Sigmoid colon (tissue), 4 donors: ENCODE measurements at regions not wholly inside any gene's neighbourhood (a gene's known extent, or its start where the extent isn't known, plus 50 kb on each side); places are given as distances from the start of the nearest gene placed in this dataset.

ENCODE experiments used
- POLR2A ChIP-seq, 2 donors: fragments of 450-650 bp; IDR thresholded peaks; one replicate each; pipeline ENCODE4 v1.6.1; 2016; ENCODE audit warnings: antibody characterized with exemption in 2 of 2, mild to moderate bottlenecking in 2 of 2, moderate library complexity in 2 of 2
- POLR2AphosphoS5 ChIP-seq, 4 donors: sonication (generic); formaldehyde crosslinking; IDR thresholded peaks; one replicate each; pipeline ENCODE4 v1.6.1; 2017; ENCODE audit warnings: antibody characterized with exemption in 4 of 4
- TF ChIP-seq, protein P1 (sequence below), 4 experiments: fragments of 450-650 bp in 3 of 4; fragments of 200-600 bp in 1 of 4; IDR thresholded peaks; one replicate each; pipeline ENCODE4 v1.5.1; 2016 to 2019; ENCODE audit warnings: antibody characterized with exemption in 4 of 4, mild to moderate bottlenecking in 3 of 4, moderate library complexity in 2 of 4

DNA sequence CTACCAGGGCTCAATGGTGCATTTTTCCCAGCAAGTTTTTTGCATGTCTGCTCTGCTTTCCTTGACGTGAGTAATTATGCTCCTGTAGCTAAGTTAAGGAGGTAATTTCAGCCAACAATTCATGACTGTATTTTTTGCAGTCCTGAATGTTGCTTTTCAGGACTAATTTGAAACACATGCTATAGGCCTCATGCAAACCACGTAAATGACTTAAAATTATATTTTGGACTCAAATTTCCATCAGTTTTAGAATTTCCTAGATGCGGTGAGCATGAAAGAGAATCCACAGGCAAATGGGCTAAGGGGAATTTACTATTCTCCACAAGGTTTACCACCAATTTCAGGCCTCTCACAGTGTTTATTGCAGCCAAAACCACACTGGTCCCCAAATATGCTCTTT, 589.9 kb upstream of the LRRTM1 start:
- TF ChIP-seq, protein P1, sequence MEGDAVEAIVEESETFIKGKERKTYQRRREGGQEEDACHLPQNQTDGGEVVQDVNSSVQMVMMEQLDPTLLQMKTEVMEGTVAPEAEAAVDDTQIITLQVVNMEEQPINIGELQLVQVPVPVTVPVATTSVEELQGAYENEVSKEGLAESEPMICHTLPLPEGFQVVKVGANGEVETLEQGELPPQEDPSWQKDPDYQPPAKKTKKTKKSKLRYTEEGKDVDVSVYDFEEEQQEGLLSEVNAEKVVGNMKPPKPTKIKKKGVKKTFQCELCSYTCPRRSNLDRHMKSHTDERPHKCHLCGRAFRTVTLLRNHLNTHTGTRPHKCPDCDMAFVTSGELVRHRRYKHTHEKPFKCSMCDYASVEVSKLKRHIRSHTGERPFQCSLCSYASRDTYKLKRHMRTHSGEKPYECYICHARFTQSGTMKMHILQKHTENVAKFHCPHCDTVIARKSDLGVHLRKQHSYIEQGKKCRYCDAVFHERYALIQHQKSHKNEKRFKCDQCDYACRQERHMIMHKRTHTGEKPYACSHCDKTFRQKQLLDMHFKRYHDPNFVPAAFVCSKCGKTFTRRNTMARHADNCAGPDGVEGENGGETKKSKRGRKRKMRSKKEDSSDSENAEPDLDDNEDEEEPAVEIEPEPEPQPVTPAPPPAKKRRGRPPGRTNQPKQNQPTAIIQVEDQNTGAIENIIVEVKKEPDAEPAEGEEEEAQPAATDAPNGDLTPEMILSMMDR (IDR thresholded peaks at IDR 0.05): no peak
- no peak for TF ChIP-seq POLR2AphosphoS5 (IDR thresholded peaks at IDR 0.05)
- TF ChIP-seq POLR2A (IDR thresholded peaks at IDR 0.05): no peak
